Heart left ventricle (tissue), 16 donors: ENCODE measurements at regions not wholly inside any gene's neighbourhood (a gene's known extent, or its start where the extent isn't known, plus 50 kb on each side); places are given as distances from the start of the nearest gene placed in this dataset.

Experiments
- ATAC-seq, 4 donors: fragments of 200-7000 bp; cut with Tn5 transposase; one replicate each; pipeline ENCODE4 v1.9.1; 2020 to 2022; ENCODE audit warnings: moderate library complexity in 4 of 4, mild to moderate bottlenecking in 3 of 4, moderate number of reproducible peaks in 1 of 4
- DNase-seq, 5 donors: peaks; one replicate each; pipeline ENCODE4 v3.0.0-alpha.2; 2020
- H3K27ac ChIP-seq, 12 donors: fragments of 200-600 bp; sonication (generic) in 4 of 12; one replicate each; pipeline versions ENCODE4 v1.5.0 to v1.8.0; 2016 to 2022; ENCODE audit warnings: mild to moderate bottlenecking in 2 of 12
- H3K27me3 ChIP-seq, 9 donors: fragments of 200-600 bp; sonication (generic) in 2 of 9; one replicate each; pipeline versions ENCODE4 v1.5.1 to v1.8.0; 2016 to 2022; ENCODE audit warnings: mild to moderate bottlenecking in 3 of 9
- H3K36me3 ChIP-seq, 9 donors: fragments of 200-600 bp; sonication (generic) in 2 of 9; one replicate each; pipeline versions ENCODE4 v1.5.0 to v1.8.0; 2018 to 2022; ENCODE audit warnings: mild to moderate bottlenecking in 2 of 9
- H3K4me1 ChIP-seq, 12 donors: fragments of 200-600 bp; sonication (generic) in 4 of 12; one replicate each; pipeline versions ENCODE4 v1.5.0 to v1.8.0; 2016 to 2022; ENCODE audit warnings: mild to moderate bottlenecking in 3 of 12
- H3K4me3 ChIP-seq, 12 donors: fragments of 200-600 bp; sonication (generic) in 4 of 12; one replicate each; pipeline versions ENCODE4 v1.5.0 to v1.8.0; 2017 to 2022; ENCODE audit warnings: mild to moderate bottlenecking in 9 of 12, moderate library complexity in 4 of 12
- H3K9me3 ChIP-seq, 12 donors: fragments of 200-600 bp; sonication (generic) in 4 of 12; one replicate each; pipeline versions ENCODE4 v1.5.0 to v1.8.0; 2016 to 2022; ENCODE audit warnings: mild to moderate bottlenecking in 1 of 12
- CTCF ChIP-seq, 12 donors: fragments of 200-600 bp; sonication (generic) in 4 of 12; IDR thresholded peaks; one replicate each; pipeline versions ENCODE4 v1.5.0 to v1.8.0; 2018 to 2022; ENCODE audit warnings: antibody characterized with exemption in 12 of 12, mild to moderate bottlenecking in 5 of 12
- POLR2A ChIP-seq, 2 donors: fragments of 450-650 bp; IDR thresholded peaks; one replicate each; pipeline ENCODE4 v1.6.1; 2017; ENCODE audit warnings: antibody characterized with exemption in 2 of 2, mild to moderate bottlenecking in 2 of 2, moderate library complexity in 2 of 2
- WGBS, 4 donors: extraction: QIAGEN DNeasy Blood & Tissue Kit in 2 of 4; methylation state at CpG; one replicate each; pipeline versions ENCODE4 v1.1.5 to v1.1.7; 2013 to 2018; 5-methylcytosine and 5-hydroxymethylcytosine counted together
- intact Hi-C, 10 donors: fragments of 100-400 bp; cut with DNase I; formaldehyde crosslinking; loops; one replicate each; pipeline versions ENCODE4 v1.11.1 to v1.14.2; 2022
- donor health status: ischemic (EF 13 %, LVEDD 7.1; RV severe dilation, severe dysfunction).
- donor health status: healthy with polysubstance abuse.
- donor health status: DM: no; HTN: yes; CAD: no.
- donor health status: DM: no; HTN: no; CAD: no.
- donor health status: ischemic (EF 25% LVEDD 6.9; RV normal size, moderate dysfunction).
- donor health status: ischemic (EF 25% LVEDD 5.7; RV mildly dilated, moderate dysfunction).
- donor health status: healthy.
- donor health status: DM: yes; HTN: yes; CAD: no.
- donor health status: ischemic (EF 35%, LVEDD 5.7; RV mildly dilated, moderate dysfunction).
- donor health status: nonischemic (EF 11% LVEDD 7.7; RV severe dilation, severe dysfunction).
- donor health status: DM: yes; HTN: yes; CAD: no.
- donor health status: PGD.
- donor health status: ischemic (EF 29% LVEDD 5.4; RV normal size, mild dysfunction).
- donor health status: nonischemic (EF 23%, LVEDD 6.1; RV moderate dilation, normal function).

DNA sequence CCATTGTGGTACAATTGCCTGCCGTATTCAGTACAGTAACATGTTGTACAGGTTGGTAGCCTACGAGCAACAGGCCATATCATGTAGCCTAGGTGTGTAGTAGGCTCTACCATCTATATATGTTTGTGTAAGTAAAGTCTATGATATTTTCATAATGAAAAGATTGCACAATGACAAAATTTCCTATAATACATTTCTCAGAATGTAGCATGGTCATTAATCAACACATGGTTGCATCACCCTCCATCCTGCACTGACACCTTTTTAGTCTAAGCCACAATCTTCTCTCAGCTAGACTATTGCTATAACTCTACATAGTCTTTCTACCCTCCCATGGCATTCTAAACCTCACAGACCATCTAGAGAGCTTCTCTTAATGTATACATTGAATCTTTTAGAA lies 158.5 kb upstream of the HMGA2 start:
- DNase-seq, result no peak
- no peak for TF ChIP-seq POLR2A (IDR thresholded peaks at IDR 0.05)
- no peak for TF ChIP-seq CTCF (IDR thresholded peaks at IDR 0.05)
- ATAC-seq, result no peak
- Histone ChIP-seq H3K27ac (no peak overlapping the region), H3K36me3 (no peaks in the 10 kb centered on the region), H3K4me3 (no peak overlapping the region), H3K4me1 (no peaks in the 10 kb centered on the region), H3K9me3 (no peaks in the 10 kb centered on the region), H3K27me3 (no peaks in the 10 kb centered on the region)
- WGBS, 4 donors, result 91 to 94% (median 93%) methylated on average over 2 of the region's 2 CpGs
- intact Hi-C loops, result no loop called here

GRCh38 chr12:65666876-65667275 lies 157.4 kb upstream of the HMGA2 start:
- intact Hi-C loops, result no loop called here
- no peak for DNase-seq
- no peaks in the 10 kb centered on the region for H3K4me1 ChIP-seq
- no peak for ATAC-seq
- WGBS, 4 donors, result 61 to 66% (median 62%) methylated on average over 2 of the region's 2 CpGs
- no peak for TF ChIP-seq POLR2A (IDR thresholded peaks at IDR 0.05)
- no peak for TF ChIP-seq CTCF (IDR thresholded peaks at IDR 0.05)
- no peak overlapping the region for H3K27ac ChIP-seq
- H3K36me3 ChIP-seq, result no peaks in the 10 kb centered on the region
- no peak overlapping the region for H3K4me3 ChIP-seq
- no peaks in the 10 kb centered on the region for H3K9me3 ChIP-seq
- H3K27me3 ChIP-seq, result no peaks in the 10 kb centered on the region

GRCh38 chr12:65667932-65668331 lies 156.4 kb upstream of the HMGA2 start:
- Histone ChIP-seq H3K36me3 (no peaks in the 10 kb centered on the region), H3K4me1 (no peaks in the 10 kb centered on the region), H3K9me3 (no peaks in the 10 kb centered on the region), H3K27me3 (no peaks in the 10 kb centered on the region), H3K4me3 (no peak overlapping the region), H3K27ac (no peak overlapping the region)
- ATAC-seq (no peak), DNase-seq (no peak)
- WGBS, 4 donors, result 77 to 84% (median 80%) methylated on average over 9 of the region's 9 CpGs
- TF ChIP-seq CTCF (IDR thresholded peaks at IDR 0.05), result no peak
- intact Hi-C loops, result no loop called here

DNA sequence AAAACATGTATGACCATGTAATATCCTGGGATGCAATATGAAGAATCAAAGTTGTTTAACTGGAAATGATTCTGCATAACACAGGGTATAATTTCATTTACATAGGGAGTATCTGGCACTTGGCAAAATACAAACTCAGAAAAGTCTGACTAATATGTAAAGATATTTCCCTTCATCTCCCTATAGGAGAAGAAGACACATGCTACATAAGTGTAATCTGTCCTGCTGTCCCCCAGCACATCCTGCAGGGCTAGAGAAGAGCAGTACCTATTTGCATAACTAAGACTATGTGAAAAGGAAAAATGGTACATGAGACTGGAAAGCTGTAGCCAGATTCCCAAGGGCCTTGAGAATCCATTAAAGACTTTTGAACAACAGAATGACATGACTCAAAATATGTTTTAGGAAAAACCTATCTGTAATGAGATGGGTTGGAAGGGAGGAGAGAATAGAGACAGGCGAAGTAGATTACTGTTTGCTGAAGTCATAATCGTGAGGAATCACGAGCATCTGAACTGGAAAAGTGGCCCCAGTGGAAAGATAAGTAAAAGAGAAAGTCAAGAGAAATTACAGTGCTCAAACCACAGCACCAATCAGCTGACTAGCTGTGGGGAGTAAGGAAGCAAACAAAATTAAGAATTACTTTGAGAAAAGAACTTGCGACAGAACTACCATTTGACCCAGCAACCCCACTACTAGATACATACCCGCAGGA lies 155.1 kb upstream of the HMGA2 start:
- H3K4me3 ChIP-seq, result no peak overlapping the region
- H3K9me3 ChIP-seq, result no peaks in the 10 kb centered on the region
- TF ChIP-seq POLR2A (IDR thresholded peaks at IDR 0.05), result no peak
- TF ChIP-seq CTCF (IDR thresholded peaks at IDR 0.05), result no peak
- WGBS, 4 donors, result 89 to 95% (median 93%) methylated on average over 5 of the region's 5 CpGs
- H3K27ac ChIP-seq, result no peak overlapping the region
- intact Hi-C loops, result no loop called here
- H3K36me3 ChIP-seq, result no peaks in the 10 kb centered on the region
- no peak for ATAC-seq
- no peak for DNase-seq
- H3K27me3 ChIP-seq, result no peaks in the 10 kb centered on the region
- no peaks in the 10 kb centered on the region for H3K4me1 ChIP-seq
